HG02852 (cell line): ENCODE measurements at regions not wholly inside any gene's neighbourhood (a gene's known extent, or its start where the extent isn't known, plus 50 kb on each side); places are given as distances from the start of the nearest gene placed in this dataset.
"Not testable (repeated sequence)": the region's sequence is repeated elsewhere in the genome, so short reads cannot be mapped to it uniquely, and the experiment has no call there.

ENCODE experiments used
- ATAC-seq: cut with Tn5 transposase; IDR thresholded peaks from one replicate; pipeline ENCODE4 v1.9.1; 2021; ENCODE audit warnings: mild to moderate bottlenecking, moderate library complexity; ENCODE audit not compliant: unreplicated experiment

- ATAC-seq = not testable (repeated sequence)
These were observed 269.9 kb upstream of the NREP start for GRCh38 chr5:112026879-112027278.

GRCh38 chr5:112025757-112026156 is 268.8 kb upstream of the NREP start:
- peak; percentile 73 for ATAC-seq

GRCh38 chr5:112024769-112025168 is 267.8 kb upstream of the NREP start:
- ATAC-seq = no peak

GRCh38 chr5:112024221-112024620 is 267.2 kb upstream of the NREP start:
- ATAC-seq = no peak

- no peak for ATAC-seq
These were observed 266.8 kb upstream of the NREP start for GRCh38 chr5:112023766-112024165.

GRCh38 chr5:112018846-112019245 is 261.9 kb upstream of the NREP start:
- no peak for ATAC-seq

GRCh38 chr5:112016980-112017379 is 260.0 kb upstream of the NREP start:
- no peak for ATAC-seq

- ATAC-seq = no peak
These were observed 257.9 kb upstream of the NREP start for GRCh38 chr5:112014783-112015395.

- ATAC-seq = no peak
These were observed 256.7 kb upstream of the NREP start for GRCh38 chr5:112013660-112014059.

GRCh38 chr5:112012104-112012503 is 255.1 kb upstream of the NREP start:
- no peak for ATAC-seq

- ATAC-seq = no peak
These were observed 253.5 kb upstream of the NREP start for GRCh38 chr5:112010475-112010874.

- ATAC-seq = no peak
These were observed 249.7 kb upstream of the NREP start for GRCh38 chr5:112006721-112007120.

GRCh38 chr5:112005623-112005930 is 248.6 kb upstream of the NREP start:
- no peak for ATAC-seq

- ATAC-seq = peak; percentile 96
These were observed 248.1 kb upstream of the NREP start for GRCh38 chr5:112004867-112005622.

- no peak for ATAC-seq
These were observed 245.4 kb upstream of the NREP start for GRCh38 chr5:112002376-112002775.

- no peak for ATAC-seq
These were observed 242.3 kb upstream of the NREP start for GRCh38 chr5:111999286-111999685.

- no peak for ATAC-seq
These were observed 241.9 kb upstream of the NREP start for GRCh38 chr5:111998871-111999270.

- ATAC-seq = no peak
These were observed 240.7 kb upstream of the NREP start for GRCh38 chr5:111997711-111998110.

GRCh38 chr5:111997308-111997707 is 240.3 kb upstream of the NREP start:
- no peak for ATAC-seq

GRCh38 chr5:111996574-111996973 is 239.6 kb upstream of the NREP start:
- no peak for ATAC-seq

- ATAC-seq = no peak
These were observed 238.7 kb upstream of the NREP start for GRCh38 chr5:111995701-111996100.

GRCh38 chr5:111993242-111993641 is 236.2 kb upstream of the NREP start:
- ATAC-seq = peak; percentile 75

- ATAC-seq = no peak
These were observed 227.1 kb upstream of the NREP start for GRCh38 chr5:111984044-111984443.
